GM12878 (cell line): ENCODE measurements at regions not wholly inside any gene's neighbourhood (a gene's known extent, or its start where the extent isn't known, plus 50 kb on each side); places are given as distances from the start of the nearest gene placed in this dataset.

Experiments
- CBFB ChIP-seq: IDR thresholded peaks from 2 replicates; pipeline ENCODE4 v1.6.1; 2016; ENCODE audit warnings: antibody characterized with exemption, low read depth
- JUNB ChIP-seq: IDR thresholded peaks from 2 replicates; pipeline ENCODE4 v1.6.1; 2016; ENCODE audit warnings: antibody characterized with exemption, mild to moderate bottlenecking
- NR2F1 ChIP-seq: fragments of 450-650 bp; conservative IDR thresholded peaks from 2 replicates; pipeline ENCODE4 v1.6.1; 2017; ENCODE audit warnings: mild to moderate bottlenecking
- RAD21 ChIP-seq: IDR thresholded peaks from 2 replicates; pipeline ENCODE4 v1.6.1; 2011; ENCODE audit warnings: mild to moderate bottlenecking, low read depth, low read length, moderate library complexity; ENCODE audit not compliant: insufficient read depth
- ZNF24 ChIP-seq: fragments of 450-650 bp; IDR thresholded peaks from 2 replicates; pipeline ENCODE4 v1.6.1; 2017; ENCODE audit warnings: antibody characterized with exemption, mild to moderate bottlenecking
- ZNF687 ChIP-seq: fragments of 450-650 bp; IDR thresholded peaks from 2 replicates; pipeline ENCODE4 v1.6.1; 2017; ENCODE audit warnings: mild to moderate bottlenecking, moderate library complexity
- TF ChIP-seq, protein P1 (sequence below), 3 experiments: IDR thresholded peaks in 2 of 3; conservative IDR thresholded peaks in 1 of 3; 2 replicates each; pipeline ENCODE4 v1.5.1; 2011; ENCODE audit warnings: low read depth in 3 of 3, low read length in 3 of 3, mild to moderate bottlenecking in 3 of 3, control low read depth in 2 of 3, moderate library complexity in 2 of 3, inconsistent platforms in 1 of 3, mixed read lengths in 1 of 3; ENCODE audit not compliant: control insufficient read depth in 2 of 3, insufficient read depth in 1 of 3; ENCODE audit errors: extremely low read depth in 1 of 3

GRCh38 chr15:96066126-96066525, 264.4 kb upstream of the NR2F2 start (continued):
- no peak for TF ChIP-seq ZNF687
- TF ChIP-seq RAD21: no peak
- no peak for TF ChIP-seq NR2F1
- TF ChIP-seq, protein P1, sequence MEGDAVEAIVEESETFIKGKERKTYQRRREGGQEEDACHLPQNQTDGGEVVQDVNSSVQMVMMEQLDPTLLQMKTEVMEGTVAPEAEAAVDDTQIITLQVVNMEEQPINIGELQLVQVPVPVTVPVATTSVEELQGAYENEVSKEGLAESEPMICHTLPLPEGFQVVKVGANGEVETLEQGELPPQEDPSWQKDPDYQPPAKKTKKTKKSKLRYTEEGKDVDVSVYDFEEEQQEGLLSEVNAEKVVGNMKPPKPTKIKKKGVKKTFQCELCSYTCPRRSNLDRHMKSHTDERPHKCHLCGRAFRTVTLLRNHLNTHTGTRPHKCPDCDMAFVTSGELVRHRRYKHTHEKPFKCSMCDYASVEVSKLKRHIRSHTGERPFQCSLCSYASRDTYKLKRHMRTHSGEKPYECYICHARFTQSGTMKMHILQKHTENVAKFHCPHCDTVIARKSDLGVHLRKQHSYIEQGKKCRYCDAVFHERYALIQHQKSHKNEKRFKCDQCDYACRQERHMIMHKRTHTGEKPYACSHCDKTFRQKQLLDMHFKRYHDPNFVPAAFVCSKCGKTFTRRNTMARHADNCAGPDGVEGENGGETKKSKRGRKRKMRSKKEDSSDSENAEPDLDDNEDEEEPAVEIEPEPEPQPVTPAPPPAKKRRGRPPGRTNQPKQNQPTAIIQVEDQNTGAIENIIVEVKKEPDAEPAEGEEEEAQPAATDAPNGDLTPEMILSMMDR (IDR thresholded peaks at IDR 0.05 in 2 of 3, conservative IDR thresholded peaks at IDR 0.05 in 1 of 3; ENCODE audit: control insufficient read depth in 2 of 3, extremely low read depth in 1 of 3, insufficient read depth in 1 of 3, low read depth in 3 of 3, low read length in 3 of 3): no peak
- no peak for TF ChIP-seq ZNF24
- no peak for TF ChIP-seq JUNB
- no peak for TF ChIP-seq CBFB
